Sigmoid colon (tissue), 6 donors: ENCODE measurements at regions not wholly inside any gene's neighbourhood (a gene's known extent, or its start where the extent isn't known, plus 50 kb on each side); places are given as distances from the start of the nearest gene placed in this dataset.

Experiments used
- DNase-seq: peaks from one replicate; pipeline ENCODE4 v3.0.0-alpha.2; 2019
- H3K27ac ChIP-seq, 4 donors: fragments of 200-600 bp; sonication (generic); one replicate each; pipeline ENCODE4 v1.5.1; 2016 to 2019; ENCODE audit warnings: mild to moderate bottlenecking in 1 of 4
- H3K27me3 ChIP-seq, 3 donors: fragments of 200-600 bp; sonication (generic); one replicate each; pipeline ENCODE4 v1.5.1; 2019; ENCODE audit warnings: mild to moderate bottlenecking in 1 of 3
- H3K36me3 ChIP-seq, 4 donors: fragments of 200-600 bp; sonication (generic); one replicate each; pipeline ENCODE4 v1.5.1; 2016 to 2019
- H3K4me1 ChIP-seq, 4 donors: fragments of 200-600 bp; sonication (generic); one replicate each; pipeline ENCODE4 v1.5.1; 2017 to 2019
- H3K4me3 ChIP-seq, 4 donors: fragments of 200-600 bp; sonication (generic); one replicate each; pipeline ENCODE4 v1.5.1; 2017 to 2019; ENCODE audit warnings: mild to moderate bottlenecking in 2 of 4, moderate library complexity in 1 of 4
- H3K9me3 ChIP-seq, 4 donors: fragments of 200-600 bp in 3 of 4; sonication (generic) in 3 of 4; one replicate each; pipeline versions ENCODE4 v1.5.1 to v1.6.1; 2013 to 2019
- EP300 ChIP-seq, 4 donors: sonication (generic); formaldehyde crosslinking; IDR thresholded peaks; one replicate each; pipeline ENCODE4 v1.6.1; 2017; ENCODE audit warnings: antibody characterized with exemption in 4 of 4
- POLR2A ChIP-seq, 2 donors: fragments of 450-650 bp; IDR thresholded peaks; one replicate each; pipeline ENCODE4 v1.6.1; 2016; ENCODE audit warnings: antibody characterized with exemption in 2 of 2, mild to moderate bottlenecking in 2 of 2, moderate library complexity in 2 of 2
- POLR2AphosphoS5 ChIP-seq, 4 donors: sonication (generic); formaldehyde crosslinking; IDR thresholded peaks; one replicate each; pipeline ENCODE4 v1.6.1; 2017; ENCODE audit warnings: antibody characterized with exemption in 4 of 4
- WGBS, 2 donors: extraction: QIAGEN DNeasy Blood & Tissue Kit; methylation state at CpG; one replicate each; pipeline ENCODE4 v1.1.7; 2013; 5-methylcytosine and 5-hydroxymethylcytosine counted together
- intact Hi-C: fragments of 100-400 bp; cut with DNase I; formaldehyde crosslinking; loops from one replicate; pipeline ENCODE4 v1.15.1; 2023
- TF ChIP-seq, protein P1 (sequence below), 4 experiments: fragments of 450-650 bp in 3 of 4; fragments of 200-600 bp in 1 of 4; IDR thresholded peaks; one replicate each; pipeline ENCODE4 v1.5.1; 2016 to 2019; ENCODE audit warnings: antibody characterized with exemption in 4 of 4, mild to moderate bottlenecking in 3 of 4, moderate library complexity in 2 of 4
- donor health status: healthy with polysubstance abuse.
- donor health status: healthy.

DNA sequence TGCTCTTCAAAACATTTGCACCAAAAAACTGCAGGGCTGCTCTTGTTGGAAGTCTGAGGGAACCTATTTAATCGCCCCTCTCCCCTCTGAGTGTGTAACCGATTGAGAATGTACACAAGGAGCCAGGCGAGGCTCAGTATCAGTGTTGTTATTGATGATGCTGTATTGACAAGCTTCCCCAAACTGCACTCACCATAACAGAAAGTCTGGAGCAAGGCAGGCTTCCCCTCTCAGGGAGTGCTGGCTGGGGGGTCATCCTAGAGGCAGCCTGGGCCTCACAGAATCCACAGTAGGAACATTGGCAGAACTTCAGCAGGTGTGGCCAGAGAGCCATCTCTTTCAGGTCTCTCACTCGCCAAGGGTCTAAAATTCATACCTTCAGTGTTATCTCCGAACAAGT, 58.1 kb upstream of the TUNAR start:
- intact Hi-C loops, result no loop called here
- no peaks in the 10 kb centered on the region for H3K36me3 ChIP-seq
- H3K27me3 ChIP-seq, result peaks cover 0 to 36% (median 5%) of the 10 kb centered on the region in 3 donors
- no peak overlapping the region for H3K27ac ChIP-seq
- 44 to 67% methylated on average over 5 of the region's 5 CpGs for WGBS, 2 donors
- no peak for TF ChIP-seq POLR2A (IDR thresholded peaks at IDR 0.05)
- TF ChIP-seq EP300 (IDR thresholded peaks at IDR 0.05), result no peak
- TF ChIP-seq, protein P1, sequence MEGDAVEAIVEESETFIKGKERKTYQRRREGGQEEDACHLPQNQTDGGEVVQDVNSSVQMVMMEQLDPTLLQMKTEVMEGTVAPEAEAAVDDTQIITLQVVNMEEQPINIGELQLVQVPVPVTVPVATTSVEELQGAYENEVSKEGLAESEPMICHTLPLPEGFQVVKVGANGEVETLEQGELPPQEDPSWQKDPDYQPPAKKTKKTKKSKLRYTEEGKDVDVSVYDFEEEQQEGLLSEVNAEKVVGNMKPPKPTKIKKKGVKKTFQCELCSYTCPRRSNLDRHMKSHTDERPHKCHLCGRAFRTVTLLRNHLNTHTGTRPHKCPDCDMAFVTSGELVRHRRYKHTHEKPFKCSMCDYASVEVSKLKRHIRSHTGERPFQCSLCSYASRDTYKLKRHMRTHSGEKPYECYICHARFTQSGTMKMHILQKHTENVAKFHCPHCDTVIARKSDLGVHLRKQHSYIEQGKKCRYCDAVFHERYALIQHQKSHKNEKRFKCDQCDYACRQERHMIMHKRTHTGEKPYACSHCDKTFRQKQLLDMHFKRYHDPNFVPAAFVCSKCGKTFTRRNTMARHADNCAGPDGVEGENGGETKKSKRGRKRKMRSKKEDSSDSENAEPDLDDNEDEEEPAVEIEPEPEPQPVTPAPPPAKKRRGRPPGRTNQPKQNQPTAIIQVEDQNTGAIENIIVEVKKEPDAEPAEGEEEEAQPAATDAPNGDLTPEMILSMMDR (IDR thresholded peaks at IDR 0.05), result no peak
- TF ChIP-seq POLR2AphosphoS5 (IDR thresholded peaks at IDR 0.05), result no peak
- no peaks in the 10 kb centered on the region for H3K9me3 ChIP-seq
- no peak overlapping the region for H3K4me3 ChIP-seq
- H3K4me1 ChIP-seq, result no peaks in the 10 kb centered on the region
- DNase-seq, result no peak

DNA sequence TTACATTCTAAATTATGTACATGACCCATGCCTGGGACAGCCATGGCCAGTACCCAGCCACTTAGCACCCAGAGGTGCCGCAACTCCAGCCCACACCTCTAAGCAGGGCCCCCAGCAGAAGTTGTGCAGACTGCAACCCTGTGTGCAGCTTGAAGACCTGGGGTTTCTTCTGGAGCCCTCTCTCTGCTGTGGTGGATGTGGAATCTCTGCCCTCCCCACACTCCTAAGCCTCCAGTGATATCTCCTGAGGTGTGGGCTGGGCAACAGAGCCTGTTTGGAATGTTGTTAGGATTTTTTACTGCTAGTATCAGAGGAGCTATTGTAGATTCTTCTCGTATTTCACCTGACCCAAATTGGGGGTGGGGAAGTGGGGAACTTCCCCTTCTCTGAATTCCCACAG, 59.4 kb upstream of the TUNAR start:
- 30 to 48% methylated on average over 2 of the region's 2 CpGs for WGBS, 2 donors
- H3K27me3 ChIP-seq, result peaks cover 0 to 36% (median 5%) of the 10 kb centered on the region in 3 donors
- H3K27ac ChIP-seq, result no peak overlapping the region
- H3K36me3 ChIP-seq, result no peaks in the 10 kb centered on the region
- no peak for DNase-seq
- no peak overlapping the region for H3K4me3 ChIP-seq
- no peaks in the 10 kb centered on the region for H3K4me1 ChIP-seq
- intact Hi-C loops, result no loop called here
- TF ChIP-seq, protein P1 (IDR thresholded peaks at IDR 0.05), result no peak
- TF ChIP-seq EP300 (IDR thresholded peaks at IDR 0.05) (no peak), POLR2AphosphoS5 (IDR thresholded peaks at IDR 0.05) (no peak), POLR2A (IDR thresholded peaks at IDR 0.05) (no peak)
- no peaks in the 10 kb centered on the region for H3K9me3 ChIP-seq

DNA sequence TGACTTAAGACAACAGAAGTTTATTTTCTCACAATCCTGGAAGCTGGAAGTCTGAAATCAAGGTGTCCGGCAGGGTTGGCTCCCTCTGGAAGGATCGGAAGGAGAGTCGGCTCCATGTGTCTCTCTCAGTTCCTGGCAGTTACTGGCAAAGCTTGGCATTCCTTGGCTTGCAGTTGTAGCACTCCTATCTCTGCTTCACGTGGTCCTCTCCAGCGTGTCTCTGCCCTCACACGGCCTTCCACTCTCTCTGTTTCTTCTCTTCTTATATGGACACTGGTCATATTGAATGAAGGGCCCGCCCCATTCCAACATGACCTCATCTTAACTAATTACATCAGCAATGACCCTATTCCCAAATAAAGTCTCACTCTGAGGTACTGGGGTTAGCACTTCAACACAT, 60.1 kb upstream of the TUNAR start:
- Histone ChIP-seq H3K4me3 (no peak overlapping the region), H3K27ac (no peak overlapping the region), H3K36me3 (no peaks in the 10 kb centered on the region), H3K9me3 (no peaks in the 10 kb centered on the region), H3K4me1 (no peaks in the 10 kb centered on the region), H3K27me3 (peaks cover 0 to 39% (median 5%) of the 10 kb centered on the region in 3 donors)
- WGBS, 2 donors, result 61 to 68% methylated on average over 7 of the region's 7 CpGs
- intact Hi-C loops, result no loop called here
- TF ChIP-seq, protein P1 (IDR thresholded peaks at IDR 0.05), result no peak
- no peak for TF ChIP-seq POLR2A (IDR thresholded peaks at IDR 0.05)
- TF ChIP-seq POLR2AphosphoS5 (IDR thresholded peaks at IDR 0.05), result no peak
- TF ChIP-seq EP300 (IDR thresholded peaks at IDR 0.05), result no peak
- DNase-seq, result no peak

DNA sequence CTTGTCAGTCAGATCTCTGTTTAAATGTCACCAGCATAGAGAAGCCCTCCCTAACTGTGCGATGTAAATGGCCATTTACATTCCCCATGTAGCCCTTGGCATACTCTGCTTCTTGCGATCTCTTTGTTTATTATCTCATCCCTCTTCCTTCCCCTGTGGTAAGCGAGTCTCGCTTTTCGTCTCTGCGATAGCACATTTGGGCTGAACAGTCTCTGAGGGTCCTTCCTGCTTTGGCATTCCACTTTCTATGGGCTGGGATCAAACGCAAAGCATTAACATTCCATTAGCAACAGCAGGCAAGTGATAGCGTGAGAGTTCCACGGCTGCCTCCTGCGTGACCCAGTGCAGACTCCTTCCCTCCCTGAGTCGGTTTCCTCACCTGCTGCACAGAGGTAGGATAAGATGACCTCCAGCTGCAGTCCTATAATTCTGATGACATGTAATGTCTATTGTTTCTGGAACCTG, 61.4 kb upstream of the TUNAR start:
- WGBS, 2 donors, result 26 to 59% methylated on average over 11 of the region's 11 CpGs
- H3K4me3 ChIP-seq, result no peak overlapping the region
- DNase-seq, result no peak
- no peaks in the 10 kb centered on the region for H3K9me3 ChIP-seq
- intact Hi-C loops, result no loop called here
- no peaks in the 10 kb centered on the region for H3K4me1 ChIP-seq
- peaks cover 0 to 45% (median 5%) of the 10 kb centered on the region in 3 donors for H3K27me3 ChIP-seq
- no peak overlapping the region for H3K27ac ChIP-seq
- TF ChIP-seq POLR2AphosphoS5 (IDR thresholded peaks at IDR 0.05), result no peak
- TF ChIP-seq POLR2A (IDR thresholded peaks at IDR 0.05), result no peak
- TF ChIP-seq, protein P1 (IDR thresholded peaks at IDR 0.05), result no peak
- TF ChIP-seq EP300 (IDR thresholded peaks at IDR 0.05), result no peak
- no peaks in the 10 kb centered on the region for H3K36me3 ChIP-seq
